Liver (tissue), 8 donors: ENCODE measurements at regions not wholly inside any gene's neighbourhood (a gene's known extent, or its start where the extent isn't known, plus 50 kb on each side); places are given as distances from the start of the nearest gene placed in this dataset.

Source experiments
- DNase-seq: peaks from one replicate; pipeline ENCODE4 v3.0.0-alpha.2; 2017; ENCODE audit warnings: low spot score
- H3K27ac ChIP-seq, 2 donors: one replicate each; pipeline ENCODE4 v1.7.0; 2013; ENCODE audit warnings: inconsistent platforms in 2 of 2, low read length in 2 of 2, control low read depth in 1 of 2, low read depth in 1 of 2, mild to moderate bottlenecking in 1 of 2
- H3K27me3 ChIP-seq, 4 donors: one replicate each; pipeline versions ENCODE4 v1.6.1 to v1.7.0; 2013; ENCODE audit warnings: low read length in 3 of 4, inconsistent platforms in 1 of 4, mild to moderate bottlenecking in 1 of 4, moderate library complexity in 1 of 4; ENCODE audit not compliant: control insufficient read depth in 4 of 4, insufficient read depth in 4 of 4
- H3K36me3 ChIP-seq, 4 donors: one replicate each; pipeline versions ENCODE4 v1.6.1 to v1.7.0; 2013; ENCODE audit warnings: low read length in 3 of 4, mild to moderate bottlenecking in 3 of 4, low read depth in 1 of 4, moderate library complexity in 1 of 4; ENCODE audit not compliant: control insufficient read depth in 4 of 4, insufficient read depth in 3 of 4
- H3K4me1 ChIP-seq, 4 donors: one replicate each; pipeline versions ENCODE4 v1.6.1 to v1.7.0; 2013; ENCODE audit warnings: low read length in 3 of 4, mild to moderate bottlenecking in 3 of 4, moderate library complexity in 1 of 4; ENCODE audit not compliant: control insufficient read depth in 4 of 4, insufficient read depth in 4 of 4
- H3K4me3 ChIP-seq, 3 donors: one replicate each; pipeline versions ENCODE4 v1.6.1 to v1.7.0; 2013; ENCODE audit warnings: low read length in 3 of 3, control low read depth in 1 of 3, low read depth in 1 of 3, mild to moderate bottlenecking in 1 of 3
- H3K9ac ChIP-seq, 2 donors: one replicate each; pipeline ENCODE4 v1.7.0; 2013; ENCODE audit warnings: low read length in 2 of 2, mild to moderate bottlenecking in 2 of 2, moderate library complexity in 2 of 2, control low read depth in 1 of 2, low read depth in 1 of 2
- H3K9me3 ChIP-seq, 4 donors: one replicate each; pipeline versions ENCODE4 v1.6.1 to v1.7.0; 2013; ENCODE audit warnings: low read length in 3 of 4; ENCODE audit not compliant: control insufficient read depth in 4 of 4
- ATF3 ChIP-seq: IDR thresholded peaks from 2 replicates; pipeline ENCODE4 v1.6.1; 2016; ENCODE audit warnings: antibody characterized with exemption
- EGR1 ChIP-seq, 2 donors: IDR thresholded peaks; 2 replicates each; pipeline ENCODE4 v1.6.1; 2016 to 2018; ENCODE audit warnings: antibody characterized with exemption in 2 of 2, low read depth in 2 of 2
- FOXA1 ChIP-seq: IDR thresholded peaks from 2 replicates; pipeline ENCODE4 v1.6.1; 2016; ENCODE audit warnings: antibody characterized with exemption
- FOXA2 ChIP-seq: IDR thresholded peaks from 2 replicates; pipeline ENCODE4 v1.6.1; 2016; ENCODE audit warnings: antibody characterized with exemption
- GABPA ChIP-seq, 2 donors: IDR thresholded peaks in 1 of 2; conservative IDR thresholded peaks in 1 of 2; 2 replicates each; pipeline ENCODE4 v1.6.1; 2016; ENCODE audit warnings: antibody characterized with exemption in 2 of 2, mild to moderate bottlenecking in 1 of 2, moderate library complexity in 1 of 2
- JUND ChIP-seq, 2 donors: IDR thresholded peaks; 2 replicates each; pipeline ENCODE4 v1.6.1; 2016; ENCODE audit warnings: antibody characterized with exemption in 2 of 2
- MAX ChIP-seq: IDR thresholded peaks from 2 replicates; pipeline ENCODE4 v1.6.1; 2016; ENCODE audit warnings: antibody characterized with exemption
- NR2F2 ChIP-seq: IDR thresholded peaks from 2 replicates; pipeline ENCODE4 v1.6.1; 2016; ENCODE audit warnings: antibody characterized with exemption
- RAD21 ChIP-seq, 2 donors: IDR thresholded peaks; 2 replicates each; pipeline ENCODE4 v1.6.1; 2016; ENCODE audit warnings: antibody characterized with exemption in 2 of 2, mild to moderate bottlenecking in 2 of 2
- REST ChIP-seq: IDR thresholded peaks from 2 replicates; pipeline ENCODE4 v1.6.1; 2016; ENCODE audit warnings: antibody characterized with exemption, mild to moderate bottlenecking
- RXRA ChIP-seq, 2 donors: IDR thresholded peaks; 2 replicates each; pipeline ENCODE4 v1.6.1; 2017 to 2018; ENCODE audit warnings: antibody characterized with exemption in 2 of 2, mild to moderate bottlenecking in 1 of 2
- SP1 ChIP-seq: IDR thresholded peaks from 2 replicates; pipeline ENCODE4 v1.6.1; 2018; ENCODE audit warnings: antibody characterized with exemption, mild to moderate bottlenecking
- TAF1 ChIP-seq: conservative IDR thresholded peaks from 2 replicates; pipeline ENCODE4 v1.6.1; 2016; ENCODE audit warnings: antibody characterized with exemption, mild to moderate bottlenecking
- YY1 ChIP-seq: IDR thresholded peaks from 2 replicates; pipeline ENCODE4 v1.6.1; 2016; ENCODE audit warnings: antibody characterized with exemption, mild to moderate bottlenecking
- ZBTB33 ChIP-seq: IDR thresholded peaks from 2 replicates; pipeline ENCODE4 v1.6.1; 2016; ENCODE audit warnings: antibody characterized with exemption
- WGBS: extraction: QIAGEN DNeasy Blood & Tissue Kit; methylation state at CpG from one replicate; pipeline ENCODE4 v1.1.7; 2013; 5-methylcytosine and 5-hydroxymethylcytosine counted together
- TF ChIP-seq, protein P1 (sequence below): fragments of 150-350 bp; IDR thresholded peaks from 2 replicates; pipeline ENCODE4 v1.5.1; 2017; ENCODE audit warnings: improper control_type of control experiment, low read depth, low read length; ENCODE audit not compliant: missing input control
- donor health status: healthy.
- donor health status: healthy.
- donor health status: healthy.
- donor health status: healthy.
- donor health status: healthy.

GRCh38 chr18:75801178-75801577 is 373.7 kb upstream of the SMIM21 start:
- no peak for TF ChIP-seq EGR1 (IDR thresholded peaks at IDR 0.05; ENCODE audit: low read depth in 2 of 2)
- no peak for TF ChIP-seq GABPA (IDR thresholded peaks at IDR 0.05 in 1 of 2, conservative IDR thresholded peaks at IDR 0.05 in 1 of 2)
- TF ChIP-seq YY1: no peak
- TF ChIP-seq RXRA (IDR thresholded peaks at IDR 0.05): no peak
- no peak for TF ChIP-seq JUND (IDR thresholded peaks at IDR 0.05)
- TF ChIP-seq RAD21 (IDR thresholded peaks at IDR 0.05): no peak
- TF ChIP-seq FOXA1: no peak
- no peak for TF ChIP-seq MAX
- DNase-seq: no peak
- H3K27ac ChIP-seq: no peak overlapping the region
- no peaks in the 10 kb centered on the region for H3K36me3 ChIP-seq
- peaks cover 0 to 6% (median 0%) of the 10 kb centered on the region in 4 donors for H3K9me3 ChIP-seq
- no peak overlapping the region for H3K4me3 ChIP-seq
- no peaks in the 10 kb centered on the region for H3K4me1 ChIP-seq
- H3K9ac ChIP-seq: no peak overlapping the region
- no peaks in the 10 kb centered on the region for H3K27me3 ChIP-seq
- WGBS: 86% methylated on average over 12 of the region's 12 CpGs

DNA sequence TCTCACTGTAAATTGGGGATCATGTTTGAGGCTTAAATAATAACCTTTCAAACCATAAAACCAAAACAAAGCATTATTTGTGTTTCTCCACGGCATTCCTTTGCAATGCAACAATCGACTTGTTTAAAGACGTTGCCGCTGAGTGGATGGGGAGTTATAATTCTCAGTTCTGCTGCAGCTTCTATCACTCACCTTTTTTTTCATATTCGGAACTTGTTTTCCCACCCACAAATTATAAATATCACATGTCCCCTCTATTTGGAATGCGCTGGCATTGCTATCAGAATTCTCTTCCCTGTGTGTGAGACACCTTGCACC is 372.8 kb upstream of the SMIM21 start:
- no peak overlapping the region for H3K4me3 ChIP-seq
- H3K36me3 ChIP-seq: no peaks in the 10 kb centered on the region
- no peak overlapping the region for H3K9ac ChIP-seq
- H3K27ac ChIP-seq: no peak overlapping the region
- no peaks in the 10 kb centered on the region for H3K27me3 ChIP-seq
- no peaks in the 10 kb centered on the region for H3K4me1 ChIP-seq
- 88% methylated on average over 6 of the region's 6 CpGs for WGBS
- peaks cover 0 to 8% (median 0%) of the 10 kb centered on the region in 4 donors for H3K9me3 ChIP-seq
- TF ChIP-seq ZBTB33 (no peak), NR2F2 (no peak), RXRA (IDR thresholded peaks at IDR 0.05) (no peak), RAD21 (IDR thresholded peaks at IDR 0.05) (no peak), FOXA1 (no peak), MAX (no peak), GABPA (IDR thresholded peaks at IDR 0.05 in 1 of 2, conservative IDR thresholded peaks at IDR 0.05 in 1 of 2) (no peak), YY1 (no peak)
- TF ChIP-seq, protein P1, sequence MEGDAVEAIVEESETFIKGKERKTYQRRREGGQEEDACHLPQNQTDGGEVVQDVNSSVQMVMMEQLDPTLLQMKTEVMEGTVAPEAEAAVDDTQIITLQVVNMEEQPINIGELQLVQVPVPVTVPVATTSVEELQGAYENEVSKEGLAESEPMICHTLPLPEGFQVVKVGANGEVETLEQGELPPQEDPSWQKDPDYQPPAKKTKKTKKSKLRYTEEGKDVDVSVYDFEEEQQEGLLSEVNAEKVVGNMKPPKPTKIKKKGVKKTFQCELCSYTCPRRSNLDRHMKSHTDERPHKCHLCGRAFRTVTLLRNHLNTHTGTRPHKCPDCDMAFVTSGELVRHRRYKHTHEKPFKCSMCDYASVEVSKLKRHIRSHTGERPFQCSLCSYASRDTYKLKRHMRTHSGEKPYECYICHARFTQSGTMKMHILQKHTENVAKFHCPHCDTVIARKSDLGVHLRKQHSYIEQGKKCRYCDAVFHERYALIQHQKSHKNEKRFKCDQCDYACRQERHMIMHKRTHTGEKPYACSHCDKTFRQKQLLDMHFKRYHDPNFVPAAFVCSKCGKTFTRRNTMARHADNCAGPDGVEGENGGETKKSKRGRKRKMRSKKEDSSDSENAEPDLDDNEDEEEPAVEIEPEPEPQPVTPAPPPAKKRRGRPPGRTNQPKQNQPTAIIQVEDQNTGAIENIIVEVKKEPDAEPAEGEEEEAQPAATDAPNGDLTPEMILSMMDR: no peak
- DNase-seq: no peak

DNA sequence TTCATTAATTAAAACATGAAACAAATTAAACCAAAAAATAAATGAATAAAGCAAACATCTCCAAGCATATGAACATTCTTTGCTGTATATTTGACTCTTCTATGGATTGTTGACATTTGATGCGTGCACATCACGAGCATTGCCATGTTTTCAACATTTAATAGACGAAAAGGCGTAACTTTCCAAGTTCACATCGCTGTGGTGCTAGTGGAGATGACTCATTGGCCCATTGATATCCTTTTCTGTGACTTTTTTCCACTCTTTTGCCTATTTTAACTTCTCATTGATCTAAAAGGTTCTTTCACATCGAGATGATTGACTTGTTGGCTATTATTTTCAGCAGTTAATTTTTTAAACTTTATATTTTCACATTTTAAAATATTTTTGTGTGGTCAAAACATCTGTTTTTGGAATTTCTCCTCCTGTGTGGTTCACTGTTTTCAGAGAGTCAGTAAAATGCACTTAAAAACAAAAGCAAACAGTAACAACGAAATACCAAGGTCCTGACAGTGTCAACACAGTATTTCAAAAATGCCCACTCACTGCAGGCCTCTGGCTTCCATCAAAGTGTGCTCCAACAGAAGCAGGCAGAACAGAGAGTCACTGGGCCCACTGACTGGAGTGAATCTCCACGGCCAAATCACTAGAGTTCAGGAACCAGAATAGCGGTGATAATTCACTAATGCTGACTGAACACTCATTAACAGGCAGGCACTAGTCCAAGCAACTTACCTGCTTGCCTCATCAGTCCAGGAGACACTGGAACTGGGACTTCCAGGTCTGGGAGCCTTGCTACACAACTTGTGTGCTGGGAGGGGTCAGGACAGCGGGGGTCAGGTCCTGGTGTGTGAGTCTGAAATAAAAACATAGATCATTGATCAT is 372.2 kb upstream of the SMIM21 start:
- H3K4me3 ChIP-seq: no peak overlapping the region
- no peak overlapping the region for H3K27ac ChIP-seq
- WGBS: 66% methylated on average over 10 of the region's 10 CpGs
- TF ChIP-seq ATF3 (no peak), FOXA1 (no peak), EGR1 (IDR thresholded peaks at IDR 0.05; ENCODE audit: low read depth in 2 of 2) (no peak), JUND (IDR thresholded peaks at IDR 0.05) (no peak), NR2F2 (no peak), FOXA2 (no peak), REST (no peak), TAF1 (no peak), SP1 (no peak)

More for the DNA sequence above, 372.2 kb upstream of the SMIM21 start:
- no peak for DNase-seq
- Histone ChIP-seq H3K4me1 (no peaks in the 10 kb centered on the region), H3K36me3 (no peaks in the 10 kb centered on the region), H3K9ac (no peak overlapping the region), H3K27me3 (no peaks in the 10 kb centered on the region), H3K9me3 (peaks cover 0 to 8% (median 0%) of the 10 kb centered on the region in 4 donors)
